Right renal pelvis (tissue), 4 donors: ENCODE measurements at regions not wholly inside any gene's neighbourhood (a gene's known extent, or its start where the extent isn't known, plus 50 kb on each side); places are given as distances from the start of the nearest gene placed in this dataset.
"Not testable (repeated sequence)": the region's sequence is repeated elsewhere in the genome, so short reads cannot be mapped to it uniquely, and the experiment has no call there.

Experiments
- DNase-seq, 4 donors: peaks; one replicate each; pipeline ENCODE4 v3.0.0-alpha.2; 2013; ENCODE audit warnings: low read depth in 4 of 4, low spot score in 3 of 4, missing footprints in 1 of 4

GRCh38 chr9:78994974-78995373 is 576.8 kb upstream of the TLE4 start:
- DNase-seq: not testable (repeated sequence)

- no peak for DNase-seq
Observed at GRCh38 chr9:78997296-78997695, 574.5 kb upstream of the TLE4 start.

GRCh38 chr9:79000230-79001002 is 571.3 kb upstream of the TLE4 start:
- no peak for DNase-seq

- no peak for DNase-seq
Observed at GRCh38 chr9:79001012-79001411, 570.8 kb upstream of the TLE4 start.

DNA sequence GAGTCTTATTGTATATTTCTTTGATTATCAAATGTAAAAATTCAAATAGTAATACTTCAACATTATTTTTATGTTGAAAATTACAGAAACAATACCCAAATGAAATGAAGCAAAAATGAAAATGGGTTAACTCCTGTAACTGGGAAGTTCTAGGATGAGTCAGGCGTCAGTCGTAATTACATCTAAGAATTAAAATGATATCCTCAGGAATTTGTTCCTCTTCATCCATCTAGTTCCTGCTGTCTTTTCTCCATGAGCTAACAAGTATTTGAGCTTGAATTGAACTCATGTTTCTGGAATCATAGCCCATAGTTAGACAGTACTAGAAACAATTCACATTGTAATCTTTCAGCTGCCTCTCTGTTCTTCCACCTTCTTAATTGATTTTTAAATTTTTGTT is 568.3 kb upstream of the TLE4 start:
- no peak for DNase-seq

DNA sequence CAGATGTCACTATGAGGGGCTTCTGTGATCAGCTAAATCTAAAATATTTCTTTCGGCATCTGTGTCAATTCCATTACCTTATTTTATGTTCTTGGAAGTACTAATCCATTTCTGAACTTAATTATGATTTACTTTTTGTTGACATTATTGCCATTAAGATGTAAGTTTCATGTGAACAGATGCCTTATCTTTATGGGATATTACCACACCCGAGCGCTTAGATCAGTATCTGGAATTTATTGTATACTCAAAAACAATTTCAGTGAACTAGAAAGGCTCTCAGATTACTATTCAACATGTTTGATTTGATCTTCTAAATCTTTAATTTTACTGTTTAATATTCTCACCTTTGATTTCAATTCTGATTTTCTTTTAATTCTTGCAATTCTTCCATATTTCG is 567.7 kb upstream of the TLE4 start:
- DNase-seq: no peak

DNA sequence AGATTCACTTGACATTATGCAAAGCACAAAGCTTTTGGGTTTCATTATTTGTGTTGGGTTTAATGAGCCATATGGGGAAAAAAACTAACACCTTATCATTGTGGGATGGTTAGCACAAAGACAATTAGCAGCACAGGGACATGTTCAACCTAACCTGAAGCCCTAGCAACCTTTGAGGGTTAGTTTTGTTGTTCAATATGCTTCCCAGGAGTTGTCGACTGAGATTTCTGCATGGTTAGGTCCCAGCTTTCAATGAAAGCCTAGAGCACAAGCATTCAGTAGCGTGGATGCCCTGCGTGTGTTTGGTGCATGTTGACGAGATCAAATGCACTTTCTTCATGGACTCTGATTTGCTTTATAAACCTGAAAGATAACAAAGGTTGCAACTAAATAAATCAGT is 565.2 kb upstream of the TLE4 start:
- DNase-seq: no peak

- no peak for DNase-seq
Observed at GRCh38 chr9:79007701-79008483, 563.9 kb upstream of the TLE4 start.

DNA sequence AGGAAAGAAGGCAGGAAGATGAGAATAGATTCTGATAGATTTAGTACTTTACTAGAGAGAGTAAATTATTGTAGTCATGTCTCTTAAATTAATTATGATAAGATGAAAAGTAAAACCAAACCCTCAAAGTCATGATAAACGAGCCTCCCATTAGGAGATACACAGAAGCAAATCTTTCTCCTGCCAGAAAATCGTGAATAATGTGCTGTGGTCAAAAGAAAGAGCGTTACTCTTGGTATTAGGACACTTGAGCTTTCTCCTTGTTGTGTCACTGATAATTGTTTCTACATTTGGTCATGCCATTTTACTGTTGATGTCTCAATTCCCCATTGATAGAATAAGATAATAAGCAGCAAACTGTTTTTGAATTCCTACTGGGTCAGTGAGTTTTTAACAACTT is 562.8 kb upstream of the TLE4 start:
- DNase-seq: no peak

GRCh38 chr9:79011461-79011860 is 560.3 kb upstream of the TLE4 start:
- no peak for DNase-seq

DNA sequence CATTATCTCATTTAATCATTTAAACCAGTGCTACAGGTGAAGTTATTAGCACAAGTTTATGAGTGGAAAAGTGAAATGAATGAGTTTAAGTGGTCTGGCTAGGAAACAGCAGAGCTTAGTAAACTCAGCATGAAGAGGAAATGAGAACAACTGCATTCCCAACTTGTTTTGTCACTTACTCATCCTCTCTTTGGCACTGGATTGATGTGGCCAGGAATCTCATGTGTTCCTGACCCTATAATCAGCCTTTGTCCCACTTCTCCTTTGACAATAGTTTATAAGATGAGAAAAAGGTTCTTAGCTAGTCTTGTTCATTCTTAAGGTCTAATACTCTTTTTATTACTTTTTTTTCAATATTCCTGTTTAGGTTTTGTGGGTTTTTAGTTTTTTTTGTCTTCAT is 559.2 kb upstream of the TLE4 start:
- no peak for DNase-seq

GRCh38 chr9:79013715-79014610 is 557.8 kb upstream of the TLE4 start:
- no peak for DNase-seq

- DNase-seq: no peak
Observed at GRCh38 chr9:79014929-79015699, 556.7 kb upstream of the TLE4 start.

- no peak for DNase-seq
Observed at GRCh38 chr9:79015951-79016350, 555.8 kb upstream of the TLE4 start.

DNA sequence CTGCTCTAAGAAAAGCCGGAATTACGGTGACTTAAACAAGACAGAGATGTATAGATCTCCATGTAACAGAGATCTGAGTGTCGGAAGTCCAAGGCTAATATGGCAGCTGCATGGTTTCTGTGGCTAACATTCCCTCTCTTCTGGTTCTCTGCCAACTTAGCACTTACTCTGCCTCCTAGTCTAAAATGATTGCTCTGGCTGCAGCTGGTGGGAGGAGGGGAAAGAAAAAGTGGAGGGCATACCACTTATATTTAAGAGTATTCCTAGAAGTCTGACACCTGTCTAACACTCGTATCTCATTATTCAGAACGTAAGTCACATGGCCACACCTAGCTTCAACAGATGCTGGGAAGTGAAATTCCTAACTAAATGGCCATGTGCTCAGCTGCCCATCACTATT is 551.5 kb upstream of the TLE4 start:
- DNase-seq: no peak

DNA sequence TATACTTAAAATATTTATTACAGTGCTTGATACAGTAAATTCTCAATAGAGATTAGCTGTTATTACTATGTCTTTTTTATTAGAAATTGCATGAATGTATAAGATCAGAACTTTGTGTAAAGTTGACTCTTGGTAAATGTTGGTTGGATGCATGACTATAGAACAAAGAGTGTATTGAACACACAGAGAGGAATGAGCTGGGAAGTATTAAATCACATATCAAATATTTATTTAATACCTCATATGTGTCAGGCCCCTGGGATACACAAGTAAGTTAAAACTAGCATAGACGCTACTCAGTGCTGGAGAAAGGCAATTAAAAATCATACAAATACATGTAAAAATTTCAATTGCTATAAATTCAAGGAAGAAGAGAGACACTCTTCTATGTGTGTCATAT is 550.7 kb upstream of the TLE4 start:
- no peak for DNase-seq

- no peak for DNase-seq
Observed at GRCh38 chr9:79023134-79023580, 548.6 kb upstream of the TLE4 start.

GRCh38 chr9:79026316-79026715 is 545.4 kb upstream of the TLE4 start:
- no peak for DNase-seq

- no peak for DNase-seq
Observed at GRCh38 chr9:79028101-79028500, 543.7 kb upstream of the TLE4 start.

DNA sequence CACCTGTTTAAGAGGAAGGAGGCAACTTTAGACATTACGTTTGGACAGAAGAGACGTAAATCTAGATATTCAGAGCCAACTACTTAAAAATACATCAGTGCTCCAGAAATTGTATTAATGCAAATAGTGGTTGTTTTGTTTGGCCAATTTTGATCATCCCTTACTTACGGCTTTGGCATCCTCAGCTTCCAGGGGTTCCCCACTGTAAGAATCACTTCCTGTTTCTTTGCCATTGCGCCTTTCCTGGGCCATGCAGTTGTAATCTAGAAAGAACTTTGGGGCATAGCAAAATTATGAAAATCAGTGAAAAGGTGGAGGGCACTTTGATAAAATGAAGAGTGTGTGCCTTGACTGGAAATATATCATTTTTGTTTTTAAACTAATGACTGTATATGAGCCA is 537.2 kb upstream of the TLE4 start:
- no peak for DNase-seq
